Tibial nerve (tissue), 4 donors: ENCODE measurements at regions not wholly inside any gene's neighbourhood (a gene's known extent, or its start where the extent isn't known, plus 50 kb on each side); places are given as distances from the start of the nearest gene placed in this dataset.

Experiments used
- CTCF ChIP-seq, 5 experiments: fragments of 200-600 bp in 3 of 5; fragments of 450-650 bp in 2 of 5; sonication (generic) in 3 of 5; IDR thresholded peaks; one replicate each; pipeline ENCODE4 v1.5.1; 2016 to 2019; ENCODE audit warnings: antibody characterized with exemption in 5 of 5, mild to moderate bottlenecking in 3 of 5, moderate library complexity in 2 of 5
- EP300 ChIP-seq, 2 donors: sonication (generic); formaldehyde crosslinking; IDR thresholded peaks; one replicate each; pipeline ENCODE4 v1.6.1; 2017; ENCODE audit warnings: antibody characterized with exemption in 2 of 2, mild to moderate bottlenecking in 1 of 2
- POLR2A ChIP-seq, 2 donors: fragments of 450-650 bp; IDR thresholded peaks; one replicate each; pipeline ENCODE4 v1.6.1; 2017; ENCODE audit warnings: antibody characterized with exemption in 2 of 2, mild to moderate bottlenecking in 2 of 2, moderate library complexity in 2 of 2

DNA sequence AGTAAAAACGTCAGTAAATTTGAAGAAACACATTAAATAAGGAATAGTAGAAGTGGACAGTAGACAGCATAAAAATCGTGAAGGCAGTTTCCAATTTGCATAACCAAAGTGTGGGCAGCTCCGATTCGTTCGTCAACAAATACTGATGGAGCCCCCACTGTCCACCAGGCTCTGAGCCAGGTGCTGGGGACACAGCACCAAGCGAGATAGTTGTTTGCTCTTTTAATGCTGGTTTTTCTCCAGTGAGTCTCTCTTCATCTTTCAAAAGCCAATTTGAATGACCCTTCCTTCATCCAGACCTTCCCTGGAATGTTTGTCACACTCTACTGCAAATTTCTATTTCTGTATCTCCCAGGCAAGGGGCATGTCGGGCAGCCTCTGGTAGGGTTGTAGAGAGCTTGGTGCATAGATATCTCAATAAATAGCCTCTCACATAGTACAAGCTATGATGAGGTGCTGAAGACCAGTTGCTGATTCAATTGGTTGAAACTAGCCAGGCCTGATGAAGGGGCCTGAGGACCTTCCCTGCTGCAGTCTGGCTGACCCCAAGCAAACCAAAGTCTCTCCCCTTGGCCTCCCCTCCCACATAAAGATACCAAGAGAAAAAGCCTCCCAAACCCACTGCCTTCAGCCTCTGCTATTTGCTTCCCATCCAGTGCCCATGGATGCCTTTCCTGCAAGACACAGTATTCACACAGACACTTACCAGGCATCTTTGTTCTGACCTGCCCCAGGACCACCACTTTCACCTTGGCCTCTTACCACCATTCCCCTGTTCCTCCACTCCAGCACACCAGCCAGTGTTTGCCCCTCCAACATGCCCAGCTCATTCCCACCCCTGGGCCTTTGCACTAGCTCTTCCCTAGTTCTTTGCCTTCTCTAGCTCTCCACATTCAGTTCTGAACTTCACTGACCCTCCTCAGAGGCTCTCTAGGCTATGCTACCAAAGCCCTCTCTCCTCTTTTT, 125.2 kb downstream of the CEBPB start:
- TF ChIP-seq CTCF (IDR thresholded peaks at IDR 0.05) (no peak), POLR2A (IDR thresholded peaks at IDR 0.05) (no peak), EP300 (IDR thresholded peaks at IDR 0.05) (no peak)
